ENCODE measurements at regions not wholly inside any gene's neighbourhood (a gene's known extent, or its start where the extent isn't known, plus 50 kb on each side); places are given as distances from the start of the nearest gene placed in this dataset.

DNA sequence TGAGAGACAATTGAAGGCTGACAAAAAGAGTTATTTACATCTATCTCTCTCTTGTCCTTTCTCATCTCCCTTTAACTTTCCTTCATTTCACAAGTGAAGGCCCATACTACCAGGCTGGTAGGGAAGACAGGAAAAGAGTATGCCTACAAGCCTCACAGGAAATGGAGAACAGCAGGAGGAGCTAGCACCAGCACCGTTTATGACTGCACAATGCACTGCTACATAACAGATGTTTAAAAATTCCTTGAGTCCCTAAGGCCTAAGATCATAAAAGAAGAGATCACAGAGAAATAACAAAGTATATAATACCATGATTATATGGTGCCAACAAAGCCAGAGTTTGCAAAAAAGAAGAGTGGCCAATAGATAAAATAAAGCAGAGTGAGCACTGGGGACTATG, 194.8 kb downstream of the UNC5CL start:
- no peak for TF ChIP-seq ZSCAN29 (CRISPR knock-in tag; conservative IDR thresholded peaks at IDR 0.05)
- TF ChIP-seq POLR2A (IDR thresholded peaks at IDR 0.05; ENCODE audit: insufficient read depth in 1 of 2, low read depth in 2 of 2, low read length in 2 of 2) = no peak
- TF ChIP-seq RCOR2 (CRISPR knock-in tag; IDR thresholded peaks at IDR 0.05) = no peak
- no peak for TF ChIP-seq ZNF274 (CRISPR knock-in tag; IDR thresholded peaks at IDR 0.05)
- TF ChIP-seq STAG1 (CRISPR knock-in tag; IDR thresholded peaks at IDR 0.05) = no peak
